Ectodermal cell (in vitro differentiated cells): ENCODE measurements at regions not wholly inside any gene's neighbourhood (a gene's known extent, or its start where the extent isn't known, plus 50 kb on each side); places are given as distances from the start of the nearest gene placed in this dataset.

Experiments used
- H3K27ac ChIP-seq: 2 replicates; pipeline ENCODE4 v1.7.0; 2013; ENCODE audit warnings: mild to moderate bottlenecking, low read depth, low read length; ENCODE audit not compliant: insufficient read depth, poor library complexity, severe bottlenecking
- H3K27me3 ChIP-seq: 2 replicates; pipeline ENCODE4 v1.7.0; 2013; ENCODE audit warnings: mild to moderate bottlenecking, low read length; ENCODE audit not compliant: insufficient read depth, control insufficient read depth, poor library complexity, severe bottlenecking
- H3K36me3 ChIP-seq: one replicate; pipeline ENCODE4 v1.7.0; 2013; ENCODE audit warnings: low read length; ENCODE audit not compliant: control insufficient read depth, insufficient read depth
- H3K4me1 ChIP-seq: one replicate; pipeline ENCODE4 v1.7.0; 2013; ENCODE audit warnings: low read length; ENCODE audit not compliant: control insufficient read depth, insufficient read depth
- H3K4me3 ChIP-seq: 2 replicates; pipeline ENCODE4 v1.7.0; 2013; ENCODE audit warnings: low read depth, low read length, control low read depth; ENCODE audit not compliant: insufficient read depth
- H3K9me3 ChIP-seq: 2 replicates; pipeline ENCODE4 v1.7.0; 2013; ENCODE audit warnings: mild to moderate bottlenecking, low read length, moderate library complexity; ENCODE audit not compliant: control insufficient read depth
- WGBS, 2 experiments: methylation state at CpG; one replicate each; pipeline ENCODE4 v1.1.7; 2013; ENCODE audit warnings: missing lambda C conversion rate in 2 of 2; 5-methylcytosine and 5-hydroxymethylcytosine counted together

DNA sequence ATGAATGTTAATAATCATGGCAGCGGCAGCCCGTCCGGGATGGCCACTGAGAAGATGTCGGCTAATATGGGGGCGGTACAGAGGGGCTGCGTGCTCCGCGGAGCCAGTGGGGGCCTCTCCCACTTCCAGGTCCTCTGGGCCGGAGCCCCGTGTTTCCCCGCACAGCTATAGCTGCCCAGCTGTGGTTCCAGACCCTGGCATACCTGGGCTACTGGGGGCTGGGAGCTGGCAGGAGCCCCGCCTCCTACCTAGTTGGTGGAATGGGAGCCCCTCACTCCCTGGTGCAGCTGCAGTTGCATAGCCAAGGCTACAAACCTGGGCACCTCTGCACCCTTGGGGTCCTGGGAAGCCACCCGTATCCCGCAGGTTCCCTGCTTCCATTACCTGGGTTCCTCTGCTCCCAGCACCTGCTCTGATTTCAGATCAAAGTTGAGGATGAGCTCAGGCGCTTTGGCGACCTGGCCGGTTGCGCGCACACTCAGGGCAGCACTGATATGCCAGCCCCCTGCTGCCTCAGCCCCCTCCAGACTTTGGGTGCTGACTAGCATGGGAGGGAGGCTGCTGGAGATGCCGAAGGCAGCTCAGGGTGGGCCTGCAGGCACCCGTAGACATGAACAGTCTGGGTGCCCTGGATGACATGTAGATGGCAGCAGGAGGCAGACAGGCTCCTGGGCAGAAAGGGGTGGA lies 236.5 kb upstream of the SEMA3D start:
- Histone ChIP-seq H3K27me3 (no peaks in the 10 kb centered on the region), H3K36me3 (no peaks in the 10 kb centered on the region), H3K27ac (no peak overlapping the region), H3K4me1 (no peaks in the 10 kb centered on the region), H3K4me3 (no peak overlapping the region), H3K9me3 (no peaks in the 10 kb centered on the region)
- WGBS, 2 experiments = 90 to 93% methylated on average over 21 of the region's 21 CpGs

GRCh38 chr7:85415743-85416142 lies 228.9 kb upstream of the SEMA3D start:
- WGBS, 2 experiments = 82% methylated on average over 1 of the region's 1 CpG; no CpG with 5 or more reads in 1 of the 2 experiments
- H3K36me3 ChIP-seq = no peaks in the 10 kb centered on the region
- no peaks in the 10 kb centered on the region for H3K27me3 ChIP-seq
- no peaks in the 10 kb centered on the region for H3K9me3 ChIP-seq
- H3K27ac ChIP-seq = no peak overlapping the region
- no peak overlapping the region for H3K4me3 ChIP-seq
- no peaks in the 10 kb centered on the region for H3K4me1 ChIP-seq

DNA sequence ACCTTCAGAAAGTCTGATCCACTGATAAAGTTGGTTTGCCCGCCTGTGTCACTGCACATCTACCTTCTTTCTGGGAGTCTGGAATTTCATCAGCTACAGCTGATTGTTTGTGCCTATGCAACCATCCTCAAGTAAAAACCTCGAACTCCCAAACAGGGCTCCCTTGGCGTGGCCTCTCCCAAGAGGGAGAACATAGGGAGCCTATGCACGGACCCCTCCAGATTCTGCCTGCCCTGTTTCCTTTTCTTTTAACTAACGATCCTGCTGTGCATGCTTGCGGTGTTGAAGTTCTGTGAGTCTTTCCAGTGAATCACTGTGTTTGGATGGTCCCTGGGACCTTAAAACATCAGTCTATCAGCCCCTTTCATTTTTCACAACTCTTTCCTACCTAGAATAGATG lies 226.9 kb upstream of the SEMA3D start:
- Histone ChIP-seq H3K27me3 (no peaks in the 10 kb centered on the region), H3K4me3 (no peak overlapping the region), H3K9me3 (no peaks in the 10 kb centered on the region), H3K4me1 (no peaks in the 10 kb centered on the region), H3K27ac (no peak overlapping the region), H3K36me3 (no peaks in the 10 kb centered on the region)
- WGBS, 2 experiments = 77 to 79% methylated on average over 6 of the region's 6 CpGs

DNA sequence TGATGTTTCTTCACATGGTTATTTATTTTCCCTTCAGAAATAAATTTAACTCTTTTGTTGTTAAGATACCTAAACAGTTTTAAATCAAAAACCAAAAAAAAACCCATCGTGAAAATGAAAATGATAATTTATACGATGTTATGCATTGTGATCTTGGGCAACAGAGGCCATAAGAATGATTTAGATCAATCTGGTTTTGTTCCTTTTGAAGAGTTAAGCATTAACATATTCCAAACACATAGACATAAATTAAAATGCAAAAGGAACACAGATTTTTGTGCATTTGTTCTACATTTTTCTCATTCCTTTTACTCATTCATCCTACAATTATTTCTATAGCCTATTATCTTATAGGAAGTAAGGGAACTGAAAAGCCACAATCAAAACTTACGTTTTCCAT lies 226.1 kb upstream of the SEMA3D start:
- Histone ChIP-seq H3K27me3 (no peaks in the 10 kb centered on the region), H3K27ac (no peak overlapping the region), H3K4me1 (no peaks in the 10 kb centered on the region), H3K9me3 (no peaks in the 10 kb centered on the region), H3K36me3 (no peaks in the 10 kb centered on the region), H3K4me3 (no peak overlapping the region)
- WGBS, 2 experiments = 100% methylated on average over 2 of the region's 3 CpGs

DNA sequence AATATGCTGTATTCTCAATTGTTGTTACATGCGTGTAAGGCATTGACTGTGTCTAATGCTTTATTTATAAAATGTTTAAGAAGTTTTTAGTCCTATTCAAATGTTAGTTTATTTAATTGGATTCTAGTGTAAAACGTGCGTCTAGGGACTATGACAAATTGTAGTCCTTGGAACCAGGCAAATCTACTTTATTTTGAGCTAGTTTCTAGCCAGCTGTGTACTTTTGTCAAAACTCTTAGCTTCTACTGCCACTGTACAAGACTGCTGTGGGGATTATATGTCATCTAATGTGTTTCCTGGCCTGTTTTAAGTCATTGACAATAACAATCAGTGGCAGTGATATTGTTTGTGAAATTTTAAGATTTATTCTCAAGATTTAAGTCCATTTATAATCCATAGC lies 220.5 kb upstream of the SEMA3D start:
- Histone ChIP-seq H3K36me3 (no peaks in the 10 kb centered on the region), H3K4me1 (no peaks in the 10 kb centered on the region), H3K27ac (no peak overlapping the region), H3K4me3 (no peak overlapping the region), H3K9me3 (no peaks in the 10 kb centered on the region), H3K27me3 (no peaks in the 10 kb centered on the region)
- WGBS, 2 experiments = 96 to 98% methylated on average over 3 of the region's 3 CpGs

- Histone ChIP-seq H3K4me1 (no peaks in the 10 kb centered on the region), H3K27me3 (no peaks in the 10 kb centered on the region), H3K36me3 (no peaks in the 10 kb centered on the region), H3K4me3 (no peak overlapping the region), H3K27ac (no peak overlapping the region), H3K9me3 (no peaks in the 10 kb centered on the region)
- WGBS, 2 experiments = 92 to 99% methylated on average over 2 of the region's 2 CpGs
Measured at GRCh38 chr7:85405016-85405902, 218.4 kb upstream of the SEMA3D start.

DNA sequence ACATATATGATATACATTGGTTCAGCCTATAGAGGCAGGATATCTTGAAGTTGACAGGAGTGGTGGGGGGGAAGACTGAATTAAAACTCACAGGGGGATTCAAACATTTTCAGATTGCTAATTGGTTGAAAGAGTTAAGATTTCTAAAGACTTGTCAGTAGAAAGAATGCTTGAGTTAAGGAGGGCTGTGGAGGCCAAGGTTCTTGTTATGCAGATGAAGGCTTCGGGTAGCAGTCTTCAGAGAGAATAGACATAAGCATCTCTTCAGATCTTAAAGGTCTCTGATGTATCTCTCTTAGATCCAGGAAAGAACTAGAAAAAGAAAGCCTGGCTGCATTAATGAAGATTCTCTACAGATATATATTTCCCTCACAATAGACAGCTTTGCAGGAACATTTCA lies 209.8 kb upstream of the SEMA3D start:
- Histone ChIP-seq H3K36me3 (no peaks in the 10 kb centered on the region), H3K27ac (no peak overlapping the region), H3K27me3 (no peaks in the 10 kb centered on the region), H3K9me3 (no peaks in the 10 kb centered on the region), H3K4me1 (no peaks in the 10 kb centered on the region), H3K4me3 (no peak overlapping the region)
- 21% methylated on average over 1 of the region's 1 CpG for WGBS, 2 experiments

DNA sequence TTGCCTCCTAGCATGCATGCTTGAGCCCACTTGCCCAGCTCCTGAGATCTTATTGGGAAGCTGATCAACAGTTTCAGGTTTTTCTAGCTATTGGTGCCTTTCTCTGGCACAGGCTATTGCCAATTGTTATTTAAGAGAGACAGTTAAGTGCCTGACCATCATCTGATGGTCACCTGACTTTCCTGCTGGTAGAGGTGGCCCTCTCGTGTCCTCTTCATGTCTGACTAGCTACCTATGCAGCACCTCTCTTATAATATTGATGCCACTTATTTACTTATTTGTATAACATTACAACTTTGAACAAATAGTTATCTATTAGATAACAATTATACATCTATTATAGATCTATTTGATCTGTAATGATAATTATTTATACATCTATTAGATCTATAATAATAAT lies 205.9 kb upstream of the SEMA3D start:
- no peaks in the 10 kb centered on the region for H3K4me1 ChIP-seq
- H3K27me3 ChIP-seq = no peaks in the 10 kb centered on the region
- H3K9me3 ChIP-seq = no peaks in the 10 kb centered on the region
- H3K36me3 ChIP-seq = no peaks in the 10 kb centered on the region
- 100% methylated on average over 1 of the region's 1 CpG; no CpG with 5 or more reads in 1 of the 2 experiments for WGBS, 2 experiments
- H3K4me3 ChIP-seq = no peak overlapping the region
- H3K27ac ChIP-seq = no peak overlapping the region

GRCh38 chr7:85392326-85392725 lies 205.5 kb upstream of the SEMA3D start:
- no peak overlapping the region for H3K4me3 ChIP-seq
- WGBS, 2 experiments = 88 to 94% methylated on average over 4 of the region's 4 CpGs

DNA sequence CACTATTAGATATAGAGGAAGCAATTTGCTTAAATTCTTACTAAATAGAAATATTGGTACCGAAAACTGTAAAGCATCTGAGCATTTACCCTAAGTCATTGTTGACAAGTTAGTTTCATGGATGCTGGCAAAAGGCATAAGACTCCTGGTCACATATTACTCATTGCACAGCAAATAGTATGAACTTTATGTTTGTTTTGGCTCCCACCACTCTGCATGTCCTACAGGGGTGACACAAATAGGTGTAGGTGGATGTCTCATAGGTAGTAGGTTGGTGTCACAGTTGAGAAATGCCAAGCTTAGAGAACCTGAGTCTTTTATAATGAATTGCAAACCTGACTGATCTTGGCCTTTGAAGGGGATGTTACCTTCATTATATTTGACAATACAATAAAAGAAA lies 199.6 kb upstream of the SEMA3D start:
- Histone ChIP-seq H3K9me3 (no peaks in the 10 kb centered on the region), H3K4me3 (no peak overlapping the region), H3K4me1 (no peaks in the 10 kb centered on the region), H3K27ac (no peak overlapping the region), H3K27me3 (no peaks in the 10 kb centered on the region), H3K36me3 (no peaks in the 10 kb centered on the region)
- 100% methylated on average over 1 of the region's 1 CpG; no CpG with 5 or more reads in 1 of the 2 experiments for WGBS, 2 experiments

More at GRCh38 chr7:85392326-85392725, 205.5 kb upstream of the SEMA3D start:
- H3K27me3 ChIP-seq = no peaks in the 10 kb centered on the region
- H3K36me3 ChIP-seq = no peaks in the 10 kb centered on the region
- H3K9me3 ChIP-seq = no peaks in the 10 kb centered on the region
- no peaks in the 10 kb centered on the region for H3K4me1 ChIP-seq
- no peak overlapping the region for H3K27ac ChIP-seq
